ENCODE measurements at regions not wholly inside any gene's neighbourhood (a gene's known extent, or its start where the extent isn't known, plus 50 kb on each side); places are given as distances from the start of the nearest gene placed in this dataset.

GRCh38 chr9:80521151-80521550 lies 949.4 kb downstream of the TLE4 start:
- no peaks in the 10 kb centered on the region for H3K27me3 ChIP-seq (replicated peaks in 1 of 4; ENCODE audit: control insufficient read depth in 3 of 4, extremely low read depth in 1 of 4, insufficient read depth in 3 of 4, low read length in 3 of 4)
- FAIRE-seq, result no peak
- WGBS, 2 experiments (ENCODE audit: extremely low coverage in 1 of 2, insufficient coverage in 1 of 2, insufficient read length in 1 of 2, insufficient replicate concordance in 2 of 2, low coverage in 1 of 2, low lambda C conversion rate in 2 of 2, missing lambda C conversion rate in 1 of 2), result 96% methylated on average over 3 of the region's 3 CpGs; no CpG with 5 or more reads in 1 of the 2 experiments

More at GRCh38 chr9:80521151-80521550, 949.4 kb downstream of the TLE4 start:
- H2AFZ ChIP-seq (ENCODE audit: low read length), result no peak overlapping the region
- no peak overlapping the region for H3K14ac ChIP-seq (ENCODE audit: insufficient read length)
- H3K4me2 ChIP-seq (ENCODE audit: insufficient read depth in 1 of 2, low read depth in 2 of 2, low read length in 2 of 2), result no peak overlapping the region
- H3K36me3 ChIP-seq (ENCODE audit: control insufficient read depth in 2 of 4, insufficient read depth in 4 of 4, low read length in 3 of 4), result no peaks in the 10 kb centered on the region
- CTCF ChIA-PET (ENCODE audit: partially characterized antibody), result no interaction called here
- H2BK15ac ChIP-seq (ENCODE audit: low read length), result no peak overlapping the region
- H3K9ac ChIP-seq (replicated peaks in 1 of 4; ENCODE audit: extremely low read depth in 1 of 4, low read depth in 3 of 4, low read length in 3 of 4), result no peak overlapping the region
- H3K56ac ChIP-seq (replicated peaks; ENCODE audit: insufficient read length, low read depth, low read length), result no peak overlapping the region
- no peaks in the 10 kb centered on the region for H3K4me1 ChIP-seq (replicated peaks in 1 of 4; ENCODE audit: control insufficient read depth in 3 of 4, insufficient read depth in 4 of 4, low read length in 3 of 4)
- POLR2A ChIA-PET (ENCODE audit: partially characterized antibody), result no interaction called here
- H3K23ac ChIP-seq (ENCODE audit: insufficient read length), result no peak overlapping the region
- no peaks in the 10 kb centered on the region for H3K23me2 ChIP-seq (ENCODE audit: low read depth, low read length)
- H3K79me1 ChIP-seq (ENCODE audit: low read depth, low read length), result no peaks in the 10 kb centered on the region
- H2BK12ac ChIP-seq (ENCODE audit: low read depth, low read length), result no peak overlapping the region
- TF ChIP-seq ASH2L (IDR thresholded peaks at IDR 0.05; ENCODE audit: low read length) (no peak), MAFK (IDR thresholded peaks at IDR 0.05; ENCODE audit: low read depth, low read length) (no peak), SP2 (IDR thresholded peaks at IDR 0.05; ENCODE audit: low read length) (no peak), CBX5 (IDR thresholded peaks at IDR 0.05; ENCODE audit: low read depth, low read length) (no peak), GABPA (IDR thresholded peaks at IDR 0.05; ENCODE audit: borderline replicate concordance, insufficient read depth, low read length) (no peak), SP4 (IDR thresholded peaks at IDR 0.05; ENCODE audit: low read length) (no peak), RNF2 (IDR thresholded peaks at IDR 0.05; ENCODE audit: borderline replicate concordance, low read depth, low read length, missing control alignments, poor library complexity, severe bottlenecking) (no peak), EP300 (IDR thresholded peaks at IDR 0.05; ENCODE audit: borderline replicate concordance in 1 of 2, low read depth in 2 of 2, low read length in 2 of 2) (no peak), SRF (IDR thresholded peaks at IDR 0.05; ENCODE audit: low read depth, low read length) (no peak)
- H2BK120ac ChIP-seq (replicated peaks; ENCODE audit: low read depth, low read length), result no peak overlapping the region
- H4K20me1 ChIP-seq (replicated peaks in 1 of 2; ENCODE audit: control insufficient read depth in 1 of 2, insufficient read depth in 2 of 2, low read length in 2 of 2), result no peaks in the 10 kb centered on the region
- no peak overlapping the region for H2BK5ac ChIP-seq (ENCODE audit: low read depth, low read length)
- H2AK5ac ChIP-seq (ENCODE audit: low read depth, low read length), result no peak overlapping the region
- DNase-seq (ENCODE audit: low read depth in 1 of 2, low spot score in 2 of 2), result no peak
- H2BK20ac ChIP-seq (ENCODE audit: low read length), result no peak overlapping the region
- H3K18ac ChIP-seq (ENCODE audit: extremely low read depth, low read length), result no peak overlapping the region
- H3K9me3 ChIP-seq (ENCODE audit: insufficient read depth in 2 of 2, low read depth in 1 of 2, low read length in 1 of 2), result no peaks in the 10 kb centered on the region; a peak in 1 of 4 replicates
- H4K8ac ChIP-seq (ENCODE audit: extremely low read depth, insufficient read depth, low read length), result no peak overlapping the region
- H4K91ac ChIP-seq (replicated peaks; ENCODE audit: insufficient read length, low read length), result no peak overlapping the region
- no peaks in the 10 kb centered on the region for H3K79me2 ChIP-seq (ENCODE audit: control insufficient read depth in 1 of 2, insufficient read depth in 2 of 2, low read length in 2 of 2)
- H3K27ac ChIP-seq (ENCODE audit: low read depth, low read length), result no peak overlapping the region
- H3K4ac ChIP-seq (replicated peaks; ENCODE audit: insufficient read length, low read depth, low read length), result no peak overlapping the region
- H3K4me3 ChIP-seq (ENCODE audit: extremely low read depth in 1 of 4, insufficient read depth in 2 of 4, low read depth in 3 of 4, low read length in 4 of 4), result no peak overlapping the region
- H4K5ac ChIP-seq (ENCODE audit: insufficient read length, low read depth, low read length), result no peak overlapping the region
